Naive thymus-derived CD4-positive, alpha-beta T cell (primary cell): ENCODE measurements at regions not wholly inside any gene's neighbourhood (a gene's known extent, or its start where the extent isn't known, plus 50 kb on each side); places are given as distances from the start of the nearest gene placed in this dataset.

Experiments used
- ATAC-seq: fragments of 150-1000 bp; cut with Tn5 transposase; 2 replicates; pipeline ENCODE4 v1.10.0; 2021; ENCODE audit warnings: mild to moderate bottlenecking, moderate library complexity
- CTCF ChIA-PET: fragments of 350-600 bp; sonication (Branson Sonifier 250); formaldehyde crosslinking; loops from one replicate; lab custom pipeline; 2021; ENCODE audit warnings: antibody characterized with exemption; lab: Charles Lee
- POLR2A ChIA-PET: fragments of 350-600 bp; sonication (Branson Sonifier 250); formaldehyde crosslinking; loops from one replicate; lab custom pipeline; 2021; ENCODE audit warnings: antibody characterized with exemption, inconsistent platforms; lab: Charles Lee
- DNase-seq, 9 donors: peaks; one replicate each; pipeline versions ENCODE4 v3.0.0 to v3.0.0-alpha.2; 2020 to 2022; ENCODE audit warnings: mixed read lengths in 1 of 9
- H3K27ac ChIP-seq: one replicate; pipeline ENCODE4 v1.7.0; 2013; ENCODE audit warnings: mild to moderate bottlenecking, low read depth, low read length, moderate library complexity
- H3K27me3 ChIP-seq, 2 donors: one replicate each; pipeline ENCODE4 v1.7.0; 2013; ENCODE audit warnings: low read length in 2 of 2, mild to moderate bottlenecking in 2 of 2, moderate library complexity in 2 of 2; ENCODE audit not compliant: control insufficient read depth in 2 of 2, insufficient read depth in 2 of 2
- H3K36me3 ChIP-seq, 3 experiments: 1 replicate in 2 of 3; 2 replicates in 1 of 3; pipeline ENCODE4 v1.7.0; 2013; ENCODE audit warnings: low read length in 3 of 3, mild to moderate bottlenecking in 3 of 3, moderate library complexity in 1 of 3; ENCODE audit not compliant: insufficient read depth in 3 of 3, control insufficient read depth in 2 of 3
- H3K4me1 ChIP-seq, 2 donors: one replicate each; pipeline ENCODE4 v1.7.0; 2013; ENCODE audit warnings: low read length in 2 of 2, mild to moderate bottlenecking in 2 of 2, moderate library complexity in 1 of 2; ENCODE audit not compliant: control insufficient read depth in 2 of 2, insufficient read depth in 2 of 2
- H3K4me3 ChIP-seq: 2 replicates; pipeline ENCODE4 v1.7.0; 2013; ENCODE audit warnings: mild to moderate bottlenecking, low read length
- H3K9me3 ChIP-seq, 3 experiments: 1 replicate in 2 of 3; 2 replicates in 1 of 3; pipeline ENCODE4 v1.7.0; 2013; ENCODE audit warnings: low read length in 3 of 3; ENCODE audit not compliant: control insufficient read depth in 2 of 3
- H3K27ac Mint-ChIP-seq, 9 donors: one replicate each; pipeline ENCODE4 v1.8.0; 2020 to 2022; ENCODE audit warnings: mixed read lengths in 9 of 9, mild to moderate bottlenecking in 8 of 9, moderate library complexity in 5 of 9, inconsistent platforms in 2 of 9
- H3K27me3 Mint-ChIP-seq, 5 donors: one replicate each; pipeline ENCODE4 v1.8.0; 2021 to 2022; ENCODE audit warnings: mixed read lengths in 5 of 5, mild to moderate bottlenecking in 1 of 5
- H3K36me3 Mint-ChIP-seq, 5 donors: one replicate each; pipeline ENCODE4 v1.8.0; 2020 to 2022; ENCODE audit warnings: mixed read lengths in 5 of 5, mild to moderate bottlenecking in 3 of 5, inconsistent platforms in 1 of 5
- H3K4me1 Mint-ChIP-seq, 7 donors: one replicate each; pipeline ENCODE4 v1.8.0; 2020 to 2022; ENCODE audit warnings: mixed read lengths in 7 of 7, mild to moderate bottlenecking in 3 of 7, inconsistent platforms in 1 of 7
- H3K4me3 Mint-ChIP-seq, 10 donors: one replicate each; pipeline ENCODE4 v1.8.0; 2020 to 2022; ENCODE audit warnings: mild to moderate bottlenecking in 10 of 10, mixed read lengths in 10 of 10, moderate library complexity in 6 of 10, inconsistent platforms in 2 of 10
- H3K9me3 Mint-ChIP-seq, 11 donors: one replicate each; pipeline ENCODE4 v1.8.0; 2020 to 2022; ENCODE audit warnings: mixed read lengths in 11 of 11, mild to moderate bottlenecking in 4 of 11, inconsistent platforms in 1 of 11, moderate library complexity in 1 of 11
- intact Hi-C, 2 donors: fragments of 100-400 bp; cut with micrococcal nuclease; formaldehyde crosslinking; loops; one replicate each; pipeline ENCODE4 v1.15.1; 2023

GRCh38 chr15:95522533-95522932, 808.0 kb upstream of the NR2F2 start:
- H3K27ac ChIP-seq = no peak overlapping the region
- POLR2A ChIA-PET = no interaction called here
- Mint-ChIP-seq H3K27ac (no peak overlapping the region), H3K4me1 (no peaks in the 10 kb centered on the region), H3K9me3 (peaks cover 2 to 17% (median 7%) of the 10 kb centered on the region in 11 donors), H3K36me3 (peaks cover 0 to 5% (median 0%) of the 10 kb centered on the region in 5 donors), H3K4me3 (no peak overlapping the region), H3K27me3 (peaks cover 0 to 19% (median 10%) of the 10 kb centered on the region in 5 donors)
- no peaks in the 10 kb centered on the region for H3K9me3 ChIP-seq
- H3K4me3 ChIP-seq = no peak overlapping the region
- ATAC-seq (no peak), DNase-seq (no peak)
- intact Hi-C loops = no loop called here
- CTCF ChIA-PET = no interaction called here
- H3K36me3 ChIP-seq = no peaks in the 10 kb centered on the region
- no peaks in the 10 kb centered on the region for H3K4me1 ChIP-seq
- H3K27me3 ChIP-seq = no peaks in the 10 kb centered on the region

DNA sequence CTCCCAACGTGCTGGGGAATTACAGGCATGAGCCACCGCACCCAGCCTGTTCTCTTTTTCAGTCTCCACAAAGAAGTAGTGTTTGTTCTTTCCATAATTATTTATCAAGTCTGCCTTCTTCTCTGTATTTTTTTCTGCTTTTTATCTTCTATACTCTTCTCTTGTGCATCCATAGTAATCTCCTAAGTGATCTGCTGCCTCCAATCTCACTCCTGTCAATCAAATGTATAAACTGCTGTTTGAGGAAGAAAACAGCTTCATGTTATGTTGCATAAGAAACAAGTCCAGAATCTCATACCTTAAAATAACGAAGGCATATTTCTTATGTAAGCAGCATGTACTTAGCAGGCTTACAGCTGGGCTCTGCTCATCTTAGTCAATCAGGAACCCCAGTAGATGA, 801.6 kb upstream of the NR2F2 start:
- H3K27ac Mint-ChIP-seq = no peak overlapping the region
- no peak overlapping the region for H3K4me3 Mint-ChIP-seq
- ATAC-seq = no peak
- no peaks in the 10 kb centered on the region for H3K4me1 ChIP-seq
- DNase-seq = no peak
- no peaks in the 10 kb centered on the region for H3K27me3 ChIP-seq
- no peak overlapping the region for H3K4me3 ChIP-seq
- H3K9me3 ChIP-seq = no peaks in the 10 kb centered on the region
- H3K9me3 Mint-ChIP-seq = peaks cover 2 to 25% (median 8%) of the 10 kb centered on the region in 11 donors
- peaks cover 0 to 5% (median 4%) of the 10 kb centered on the region in 5 donors for H3K36me3 Mint-ChIP-seq
- peaks cover 0 to 26% (median 10%) of the 10 kb centered on the region in 5 donors for H3K27me3 Mint-ChIP-seq
- intact Hi-C loops = no loop called here
- no peak overlapping the region for H3K27ac ChIP-seq
- no peaks in the 10 kb centered on the region for H3K36me3 ChIP-seq
- ChIA-PET CTCF (no interaction called here), POLR2A (no interaction called here)
- no peaks in the 10 kb centered on the region for H3K4me1 Mint-ChIP-seq

GRCh38 chr15:95536638-95537037, 793.9 kb upstream of the NR2F2 start:
- ChIA-PET CTCF (no interaction called here), POLR2A (no interaction called here)
- Histone ChIP-seq H3K36me3 (no peaks in the 10 kb centered on the region), H3K27me3 (no peaks in the 10 kb centered on the region), H3K9me3 (no peaks in the 10 kb centered on the region), H3K4me3 (no peak overlapping the region), H3K4me1 (no peaks in the 10 kb centered on the region), H3K27ac (no peak overlapping the region)
- intact Hi-C loops = no loop called here
- H3K27ac Mint-ChIP-seq = no peak overlapping the region
- no peaks in the 10 kb centered on the region for H3K4me1 Mint-ChIP-seq
- no peak overlapping the region for H3K4me3 Mint-ChIP-seq
- ATAC-seq (no peak), DNase-seq (no peak)
- no peaks in the 10 kb centered on the region for H3K9me3 Mint-ChIP-seq
- H3K27me3 Mint-ChIP-seq = peaks cover 2 to 18% (median 11%) of the 10 kb centered on the region in 5 donors
- no peaks in the 10 kb centered on the region for H3K36me3 Mint-ChIP-seq

GRCh38 chr15:95538693-95539092, 791.8 kb upstream of the NR2F2 start:
- Histone ChIP-seq H3K4me1 (no peaks in the 10 kb centered on the region), H3K27ac (no peak overlapping the region), H3K36me3 (no peaks in the 10 kb centered on the region), H3K4me3 (no peak overlapping the region), H3K27me3 (no peaks in the 10 kb centered on the region), H3K9me3 (no peaks in the 10 kb centered on the region)
- Mint-ChIP-seq H3K9me3 (no peaks in the 10 kb centered on the region), H3K27me3 (peaks cover 2 to 16% (median 5%) of the 10 kb centered on the region in 5 donors), H3K4me1 (no peaks in the 10 kb centered on the region), H3K4me3 (no peak overlapping the region), H3K36me3 (no peaks in the 10 kb centered on the region), H3K27ac (no peak overlapping the region)
- ChIA-PET POLR2A (no interaction called here), CTCF (no interaction called here)
- DNase-seq (no peak), ATAC-seq (no peak)
- intact Hi-C loops = no loop called here

- ChIA-PET POLR2A (no interaction called here), CTCF (no interaction called here)
- H3K27me3 Mint-ChIP-seq = peaks cover 2 to 11% (median 5%) of the 10 kb centered on the region in 5 donors
- no peaks in the 10 kb centered on the region for H3K36me3 Mint-ChIP-seq
- intact Hi-C loops = loop anchor here in 1 of 2 donors (2.0 kb wide), 1 partner anchor 20 kb away; no protein-coding TSS in a partner anchor
- no peaks in the 10 kb centered on the region for H3K27me3 ChIP-seq
- H3K4me3 Mint-ChIP-seq = no peak overlapping the region
- no peak for ATAC-seq
- H3K27ac ChIP-seq = no peak overlapping the region
- H3K4me1 Mint-ChIP-seq = no peaks in the 10 kb centered on the region
- H3K9me3 ChIP-seq = no peaks in the 10 kb centered on the region
- peaks cover 0 to 1% (median 0%) of the 10 kb centered on the region in 11 donors for H3K9me3 Mint-ChIP-seq
- H3K4me3 ChIP-seq = no peak overlapping the region
- no peaks in the 10 kb centered on the region for H3K4me1 ChIP-seq
- H3K36me3 ChIP-seq = no peaks in the 10 kb centered on the region
- no peak for DNase-seq
- no peak overlapping the region for H3K27ac Mint-ChIP-seq
Measured at GRCh38 chr15:95541301-95541700, 789.2 kb upstream of the NR2F2 start.

GRCh38 chr15:95549168-95549738, 781.2 kb upstream of the NR2F2 start:
- Mint-ChIP-seq H3K36me3 (no peaks in the 10 kb centered on the region), H3K27me3 (peaks cover 4 to 36% (median 11%) of the 10 kb centered on the region in 5 donors), H3K27ac (no peak overlapping the region), H3K4me1 (no peaks in the 10 kb centered on the region), H3K9me3 (no peaks in the 10 kb centered on the region), H3K4me3 (no peak overlapping the region)
- DNase-seq (no peak), ATAC-seq (no peak)
- Histone ChIP-seq H3K27ac (no peak overlapping the region), H3K36me3 (no peaks in the 10 kb centered on the region), H3K9me3 (no peaks in the 10 kb centered on the region), H3K4me3 (no peak overlapping the region), H3K4me1 (no peaks in the 10 kb centered on the region), H3K27me3 (no peaks in the 10 kb centered on the region)
- intact Hi-C loops = no loop called here
- ChIA-PET CTCF (no interaction called here), POLR2A (no interaction called here)

- ATAC-seq (no peak), DNase-seq (no peak)
- H3K27me3 Mint-ChIP-seq = peaks cover 4 to 37% (median 15%) of the 10 kb centered on the region in 5 donors
- no peak overlapping the region for H3K27ac ChIP-seq
- no peaks in the 10 kb centered on the region for H3K4me1 Mint-ChIP-seq
- H3K9me3 ChIP-seq = no peaks in the 10 kb centered on the region
- no peaks in the 10 kb centered on the region for H3K4me1 ChIP-seq
- ChIA-PET CTCF (no interaction called here), POLR2A (no interaction called here)
- peaks cover 0 to 1% (median 0%) of the 10 kb centered on the region in 11 donors for H3K9me3 Mint-ChIP-seq
- H3K36me3 ChIP-seq = no peaks in the 10 kb centered on the region
- no peaks in the 10 kb centered on the region for H3K36me3 Mint-ChIP-seq
- no peak overlapping the region for H3K27ac Mint-ChIP-seq
- intact Hi-C loops = no loop called here
- H3K4me3 ChIP-seq = no peak overlapping the region
- no peak overlapping the region for H3K4me3 Mint-ChIP-seq
- no peaks in the 10 kb centered on the region for H3K27me3 ChIP-seq
Measured at GRCh38 chr15:95550702-95551101, 779.8 kb upstream of the NR2F2 start.
